ENCODE measurements at regions not wholly inside any gene's neighbourhood (a gene's known extent, or its start where the extent isn't known, plus 50 kb on each side); places are given as distances from the start of the nearest gene placed in this dataset.

- TF ChIP-seq ELF1 (IDR thresholded peaks at IDR 0.05) (no peak), YY1 (IDR thresholded peaks at IDR 0.05; ENCODE audit: low read depth) (no peak)
Measured at GRCh38 chr15:91698241-91698640, 155.3 kb upstream of the SLCO3A1 start (continued).

DNA sequence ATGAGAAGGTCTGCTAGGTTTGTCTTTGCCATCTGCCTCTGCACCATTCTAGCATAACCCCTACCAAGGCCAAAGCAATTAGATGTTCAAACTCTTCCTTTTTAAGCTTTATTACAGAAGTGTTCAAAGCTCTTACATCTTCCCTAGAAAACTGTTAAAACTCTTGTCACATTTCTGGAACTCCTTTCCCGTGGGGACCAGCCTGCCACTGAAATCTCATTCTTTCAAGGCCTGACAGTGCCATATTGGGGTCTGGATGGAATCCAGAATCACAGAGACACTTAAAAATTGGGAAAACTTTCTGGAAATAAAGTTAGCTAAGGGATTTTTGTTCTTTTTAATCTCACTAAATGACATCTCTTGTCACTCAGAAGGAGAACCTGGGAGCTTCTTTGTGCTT lies 153.8 kb upstream of the SLCO3A1 start:
- DNase-seq: no peak
- no peak overlapping the region for H3K4me3 ChIP-seq (ENCODE audit: low read depth in 2 of 2, low read length in 1 of 2)
- no peaks in the 10 kb centered on the region for H3F3A ChIP-seq (replicated peaks; ENCODE audit: insufficient read depth)
- no peaks in the 10 kb centered on the region for H3K27me3 ChIP-seq (ENCODE audit: insufficient read depth)
- no peaks in the 10 kb centered on the region for H3K79me2 ChIP-seq (ENCODE audit: insufficient read depth)
- 28% methylated on average over 1 of the region's 1 CpG for WGBS (ENCODE audit: low lambda C conversion rate)
- CTCF ChIA-PET: interaction anchor here (0.7 to 7.7 kb wide), 5 partner anchors 6 to 379 kb away, joined by 3 to 76 read pairs (median 3); no protein-coding TSS in a partner anchor
- H3K4me1 ChIP-seq (ENCODE audit: control insufficient read depth in 1 of 2, insufficient read depth in 2 of 2, low read depth in 1 of 2, low read length in 1 of 2): no peaks in the 10 kb centered on the region
- H4K20me1 ChIP-seq (ENCODE audit: insufficient read depth): no peaks in the 10 kb centered on the region
- TF ChIP-seq IRF3 (IDR thresholded peaks at IDR 0.05; ENCODE audit: low read depth, low read length): no peak
- no peak for TF ChIP-seq SIN3A (IDR thresholded peaks at IDR 0.05; ENCODE audit: borderline replicate concordance, low read depth, low read length)
- TF ChIP-seq RAD21 (IDR thresholded peaks at IDR 0.05; ENCODE audit: low read length): no peak
- no peak for TF ChIP-seq ELF1 (IDR thresholded peaks at IDR 0.05)
- no peak for TF ChIP-seq SMC3 (IDR thresholded peaks at IDR 0.05; ENCODE audit: low read depth, low read length)
- no peak for TF ChIP-seq TAF1 (IDR thresholded peaks at IDR 0.05; ENCODE audit: borderline replicate concordance, low read depth, low read length)
- no peak for TF ChIP-seq USF1 (IDR thresholded peaks at IDR 0.05; ENCODE audit: borderline replicate concordance, low read depth)
- TF ChIP-seq, protein P1, sequence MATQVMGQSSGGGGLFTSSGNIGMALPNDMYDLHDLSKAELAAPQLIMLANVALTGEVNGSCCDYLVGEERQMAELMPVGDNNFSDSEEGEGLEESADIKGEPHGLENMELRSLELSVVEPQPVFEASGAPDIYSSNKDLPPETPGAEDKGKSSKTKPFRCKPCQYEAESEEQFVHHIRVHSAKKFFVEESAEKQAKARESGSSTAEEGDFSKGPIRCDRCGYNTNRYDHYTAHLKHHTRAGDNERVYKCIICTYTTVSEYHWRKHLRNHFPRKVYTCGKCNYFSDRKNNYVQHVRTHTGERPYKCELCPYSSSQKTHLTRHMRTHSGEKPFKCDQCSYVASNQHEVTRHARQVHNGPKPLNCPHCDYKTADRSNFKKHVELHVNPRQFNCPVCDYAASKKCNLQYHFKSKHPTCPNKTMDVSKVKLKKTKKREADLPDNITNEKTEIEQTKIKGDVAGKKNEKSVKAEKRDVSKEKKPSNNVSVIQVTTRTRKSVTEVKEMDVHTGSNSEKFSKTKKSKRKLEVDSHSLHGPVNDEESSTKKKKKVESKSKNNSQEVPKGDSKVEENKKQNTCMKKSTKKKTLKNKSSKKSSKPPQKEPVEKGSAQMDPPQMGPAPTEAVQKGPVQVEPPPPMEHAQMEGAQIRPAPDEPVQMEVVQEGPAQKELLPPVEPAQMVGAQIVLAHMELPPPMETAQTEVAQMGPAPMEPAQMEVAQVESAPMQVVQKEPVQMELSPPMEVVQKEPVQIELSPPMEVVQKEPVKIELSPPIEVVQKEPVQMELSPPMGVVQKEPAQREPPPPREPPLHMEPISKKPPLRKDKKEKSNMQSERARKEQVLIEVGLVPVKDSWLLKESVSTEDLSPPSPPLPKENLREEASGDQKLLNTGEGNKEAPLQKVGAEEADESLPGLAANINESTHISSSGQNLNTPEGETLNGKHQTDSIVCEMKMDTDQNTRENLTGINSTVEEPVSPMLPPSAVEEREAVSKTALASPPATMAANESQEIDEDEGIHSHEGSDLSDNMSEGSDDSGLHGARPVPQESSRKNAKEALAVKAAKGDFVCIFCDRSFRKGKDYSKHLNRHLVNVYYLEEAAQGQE (IDR thresholded peaks at IDR 0.05; ENCODE audit: low read depth, low read length): no peak
- no peak for TF ChIP-seq EP300 (IDR thresholded peaks at IDR 0.05; ENCODE audit: borderline replicate concordance in 1 of 2, low read depth in 1 of 2, low read length in 1 of 2)
- TF ChIP-seq, protein P2, sequence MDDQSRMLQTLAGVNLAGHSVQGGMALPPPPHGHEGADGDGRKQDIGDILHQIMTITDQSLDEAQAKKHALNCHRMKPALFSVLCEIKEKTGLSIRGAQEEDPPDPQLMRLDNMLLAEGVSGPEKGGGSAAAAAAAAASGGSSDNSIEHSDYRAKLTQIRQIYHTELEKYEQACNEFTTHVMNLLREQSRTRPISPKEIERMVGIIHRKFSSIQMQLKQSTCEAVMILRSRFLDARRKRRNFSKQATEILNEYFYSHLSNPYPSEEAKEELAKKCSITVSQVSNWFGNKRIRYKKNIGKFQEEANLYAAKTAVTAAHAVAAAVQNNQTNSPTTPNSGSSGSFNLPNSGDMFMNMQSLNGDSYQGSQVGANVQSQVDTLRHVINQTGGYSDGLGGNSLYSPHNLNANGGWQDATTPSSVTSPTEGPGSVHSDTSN (IDR thresholded peaks at IDR 0.05): no peak
- no peak for TF ChIP-seq RXRA (IDR thresholded peaks at IDR 0.05; ENCODE audit: borderline replicate concordance, low read depth)
- no peak for TF ChIP-seq FOXJ3 (CRISPR knock-in tag; IDR thresholded peaks at IDR 0.05)
- no peak overlapping the region for H3K9ac ChIP-seq
- H2AFZ ChIP-seq (ENCODE audit: low read depth): no peak overlapping the region
- no peak overlapping the region for H3K4me2 ChIP-seq
- no peak overlapping the region for H3K27ac ChIP-seq (ENCODE audit: low read depth in 2 of 2, low read length in 1 of 2)
- POLR2A ChIA-PET: interaction anchor here (0.7 kb wide), 1 partner anchor 33 kb away, joined by 4 read pairs; no protein-coding TSS in a partner anchor
- no peaks in the 10 kb centered on the region for H3K9me3 ChIP-seq
- no peaks in the 10 kb centered on the region for H3K36me3 ChIP-seq (replicated peaks in 1 of 2; ENCODE audit: control insufficient read depth in 1 of 2, insufficient read depth in 2 of 2, low read length in 1 of 2)
- no peaks in the 10 kb centered on the region for H3K9me2 ChIP-seq
